KG1 (cell line): ENCODE measurements at regions not wholly inside any gene's neighbourhood (a gene's known extent, or its start where the extent isn't known, plus 50 kb on each side); places are given as distances from the start of the nearest gene placed in this dataset.

Experiments used
- DNase-seq: peaks from one replicate; lab custom pipeline; 2025; lab: John Stamatoyannopoulos, UW

DNA sequence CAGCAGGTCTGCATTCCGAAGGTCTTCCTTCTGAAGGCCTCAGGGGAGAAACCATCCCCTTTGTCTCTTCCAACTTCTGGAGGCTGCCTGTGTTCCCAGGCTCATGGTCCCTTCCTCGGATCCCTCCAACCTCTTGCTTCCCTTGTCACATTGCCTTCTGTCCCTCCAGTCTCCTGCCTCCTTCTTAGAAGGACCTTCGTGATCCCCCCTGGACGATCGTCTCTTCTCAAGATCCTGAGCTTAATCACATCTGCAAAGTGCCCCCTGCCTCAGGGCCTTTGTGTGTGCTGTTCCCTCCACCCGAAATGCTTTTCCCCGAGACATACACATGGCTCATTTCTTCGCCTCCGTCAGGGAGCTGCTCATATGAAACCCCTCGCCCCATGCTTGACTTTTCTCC is 505.8 kb downstream of the SHQ1 start:
- DNase-seq: no peak

DNA sequence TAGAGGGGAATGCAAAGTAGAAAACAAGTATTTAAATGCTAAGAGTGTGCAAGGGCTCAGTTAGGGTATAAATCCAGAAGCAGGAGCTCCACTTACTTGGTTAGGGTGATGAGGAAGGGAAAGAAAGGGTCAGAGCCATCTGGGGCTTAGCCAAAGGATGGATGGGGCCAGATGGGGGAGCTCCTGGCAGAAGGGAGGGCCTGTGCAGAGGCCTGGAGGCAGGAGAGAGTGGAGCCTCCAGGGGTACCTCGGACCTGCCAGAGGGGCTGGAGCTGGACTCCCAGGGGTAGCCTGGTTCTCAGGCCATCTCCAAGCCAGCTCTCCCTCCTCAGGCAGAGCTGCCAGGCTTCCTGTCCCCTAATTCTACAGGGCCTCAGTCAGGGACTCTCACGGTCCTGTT is 506.3 kb downstream of the SHQ1 start:
- no peak for DNase-seq

DNA sequence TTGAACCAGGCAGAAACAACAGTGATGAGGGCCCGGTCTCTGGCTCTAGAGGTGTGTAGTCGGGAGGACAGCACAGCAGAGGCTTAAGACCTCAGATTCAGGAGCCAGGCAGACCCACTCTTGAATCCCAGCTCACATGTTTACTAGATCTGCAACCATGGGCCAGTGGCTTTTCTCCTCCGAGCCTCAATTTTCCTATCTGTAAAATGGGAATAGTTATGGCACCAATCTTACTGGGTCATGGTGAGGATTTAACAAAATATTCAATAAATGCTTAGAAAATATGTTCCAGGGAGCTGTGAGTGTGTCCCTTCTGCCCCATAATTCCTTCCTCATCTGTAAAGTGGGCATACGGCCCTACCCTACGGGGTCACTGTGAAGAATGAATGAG is 506.9 kb downstream of the SHQ1 start:
- no peak for DNase-seq

DNA sequence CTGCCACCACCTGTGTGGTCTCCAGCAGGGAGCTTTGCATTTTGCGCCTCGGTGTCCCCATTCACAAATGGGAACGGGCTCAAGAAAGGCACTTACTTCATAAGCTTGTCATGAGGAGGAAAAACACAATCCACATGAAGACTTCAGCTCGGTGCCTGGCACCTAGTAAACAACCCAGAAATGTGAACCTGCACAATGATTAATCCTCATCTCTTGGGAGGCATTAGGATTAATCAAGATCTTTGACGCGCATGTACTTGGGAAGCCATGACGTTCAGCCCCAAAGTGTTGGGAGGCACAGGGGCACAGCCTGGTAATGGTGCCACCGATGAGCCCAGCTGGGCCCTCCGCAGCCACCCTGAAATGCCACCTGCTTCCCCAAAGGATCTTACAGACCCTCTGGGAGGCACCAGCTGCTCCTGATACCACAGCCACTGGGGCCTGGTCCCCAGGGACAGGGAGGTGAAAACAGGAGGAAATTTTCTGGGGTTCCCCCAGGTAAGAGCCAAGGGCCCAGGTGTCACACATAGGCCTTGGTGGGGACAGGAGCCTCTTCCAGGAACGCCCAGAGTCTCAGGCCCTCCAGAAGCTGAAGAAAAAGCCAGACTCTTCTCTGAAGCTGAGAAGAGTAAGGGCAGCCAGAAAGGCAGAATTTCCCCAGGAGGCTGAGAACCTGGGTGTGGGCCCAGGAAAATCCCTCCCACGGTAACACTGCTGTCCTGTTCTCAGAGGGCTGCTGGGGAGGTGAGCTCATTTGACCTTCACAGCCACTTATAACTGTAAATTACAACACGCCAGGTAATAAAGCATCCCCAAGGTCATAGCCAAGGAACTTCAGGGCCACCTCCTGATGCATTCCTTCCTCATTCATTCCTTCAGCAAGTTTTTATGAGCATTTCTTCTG is 507.5 kb downstream of the SHQ1 start:
- DNase-seq: no peak

DNA sequence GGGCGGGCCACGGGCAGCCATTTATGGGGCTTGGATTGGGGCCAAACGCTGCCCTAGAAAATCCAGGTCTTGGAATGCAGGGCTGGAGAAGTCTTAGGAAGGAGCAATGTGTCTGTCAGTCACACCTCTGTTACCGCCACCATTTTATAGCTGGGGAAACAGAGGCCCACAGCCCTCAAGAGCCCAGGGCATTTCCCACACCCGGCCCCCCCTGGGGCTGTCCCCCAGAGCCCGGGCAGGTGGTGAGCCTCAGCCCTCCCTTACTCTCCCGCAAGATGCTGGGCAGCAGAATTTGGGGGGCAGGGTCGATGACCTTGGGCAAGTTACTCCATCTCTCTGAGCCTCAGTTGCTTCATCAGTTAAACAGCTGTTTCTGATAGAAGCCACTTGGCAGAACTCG is 508.2 kb downstream of the SHQ1 start:
- DNase-seq: no peak

DNA sequence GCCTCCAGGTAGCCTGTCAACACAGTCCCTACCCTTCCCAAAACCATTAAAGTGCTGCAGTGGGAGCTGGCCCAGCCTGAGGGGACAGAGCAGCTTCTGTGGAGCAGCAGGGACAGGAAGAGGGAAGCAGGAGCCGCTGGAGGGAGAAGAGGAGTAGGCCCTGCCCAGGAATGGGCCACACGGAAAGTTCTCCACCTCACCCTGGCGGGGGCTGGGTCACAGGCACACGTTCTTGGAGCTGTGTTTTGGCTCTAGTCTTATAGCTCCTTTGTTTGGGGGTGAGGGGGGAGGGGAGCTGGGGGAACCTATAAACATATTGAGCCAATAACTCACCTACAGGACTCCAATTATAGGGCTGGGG is 508.6 kb downstream of the SHQ1 start:
- no peak for DNase-seq

DNA sequence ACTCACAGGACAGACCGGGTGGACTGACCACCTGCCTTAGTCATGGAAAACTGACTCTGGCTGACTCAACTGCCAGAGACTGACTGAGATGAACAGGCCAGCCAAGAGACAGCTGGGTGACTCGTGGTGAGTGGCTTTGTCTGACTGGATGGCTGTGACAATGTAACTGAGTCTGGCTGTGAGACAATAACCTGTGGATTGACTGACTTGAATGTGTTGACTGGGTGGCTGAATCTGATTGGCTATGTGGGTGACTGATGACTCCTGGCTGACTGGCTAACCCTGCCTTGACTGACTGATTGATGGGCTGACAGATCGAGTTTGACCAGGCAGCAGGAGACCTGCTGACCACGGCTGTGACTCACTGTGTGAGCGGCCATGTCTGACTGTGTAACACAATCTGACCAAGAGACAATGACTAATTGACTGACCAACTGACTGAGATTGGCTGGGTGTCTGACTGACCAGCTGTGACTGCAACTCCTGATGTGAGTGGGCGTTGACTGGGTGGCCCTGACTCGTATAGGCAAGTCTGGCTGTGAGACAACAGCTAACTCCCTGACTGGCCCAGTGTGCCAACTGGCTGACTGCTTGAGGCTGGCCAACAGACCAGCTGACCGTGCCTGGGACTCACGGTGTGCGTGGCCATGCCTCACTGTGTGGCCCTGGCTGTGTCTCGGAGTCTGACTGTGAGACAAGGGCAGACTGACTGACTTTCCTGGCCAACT is 509.1 kb downstream of the SHQ1 start:
- no peak for DNase-seq

GRCh38 chr3:72338082-72338941 is 509.9 kb downstream of the SHQ1 start:
- DNase-seq: no peak

DNA sequence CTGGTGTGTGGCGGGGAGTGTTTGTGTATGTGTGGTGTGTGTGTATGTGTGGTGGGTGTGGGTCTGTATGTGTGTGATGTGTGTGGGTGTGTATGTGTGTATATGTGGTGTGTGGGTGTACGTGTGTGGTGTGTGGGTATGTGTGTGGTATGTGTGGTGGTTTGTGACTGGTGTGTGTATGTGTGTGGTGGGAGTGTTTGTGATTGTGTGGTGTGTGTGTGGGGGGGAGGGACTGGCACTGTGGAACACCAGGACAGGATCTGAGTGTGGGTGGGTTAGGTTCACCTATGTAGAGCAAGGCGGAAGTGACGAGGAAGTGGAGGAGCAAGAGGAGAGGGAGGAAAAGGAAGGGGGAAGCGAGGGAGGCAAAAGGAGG is 510.8 kb downstream of the SHQ1 start:
- no peak for DNase-seq

GRCh38 chr3:72336821-72337479 is 511.3 kb downstream of the SHQ1 start:
- DNase-seq: no peak

GRCh38 chr3:72336114-72336651 is 512.1 kb downstream of the SHQ1 start:
- no peak for DNase-seq

- DNase-seq: no peak
Observed at GRCh38 chr3:72335458-72336095, 512.7 kb downstream of the SHQ1 start.

- DNase-seq: no peak
Observed at GRCh38 chr3:72334681-72335457, 513.4 kb downstream of the SHQ1 start.

- no peak for DNase-seq
Observed at GRCh38 chr3:72332689-72333088, 515.6 kb downstream of the SHQ1 start.

GRCh38 chr3:72332036-72332435 is 516.2 kb downstream of the SHQ1 start:
- no peak for DNase-seq

DNA sequence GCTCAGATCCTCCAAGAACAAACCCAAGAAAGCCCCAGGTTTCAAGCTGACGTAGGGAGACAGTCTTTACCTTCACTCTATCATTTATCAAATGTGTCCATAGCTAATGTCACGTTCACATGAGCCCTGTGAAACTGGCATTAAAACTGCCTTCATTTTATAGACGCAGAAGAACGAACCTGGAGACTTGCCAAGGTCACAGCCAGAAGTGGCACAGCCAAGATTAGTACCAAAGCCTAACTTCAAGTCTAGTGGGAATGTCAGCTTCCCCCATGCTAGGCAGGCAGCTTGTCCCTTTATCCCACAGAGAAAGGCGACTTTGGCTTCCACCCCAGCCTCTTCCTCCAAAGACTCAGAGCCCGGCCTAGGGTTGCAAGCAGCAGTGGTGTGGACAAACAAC is 517.2 kb downstream of the SHQ1 start:
- DNase-seq: no peak

DNA sequence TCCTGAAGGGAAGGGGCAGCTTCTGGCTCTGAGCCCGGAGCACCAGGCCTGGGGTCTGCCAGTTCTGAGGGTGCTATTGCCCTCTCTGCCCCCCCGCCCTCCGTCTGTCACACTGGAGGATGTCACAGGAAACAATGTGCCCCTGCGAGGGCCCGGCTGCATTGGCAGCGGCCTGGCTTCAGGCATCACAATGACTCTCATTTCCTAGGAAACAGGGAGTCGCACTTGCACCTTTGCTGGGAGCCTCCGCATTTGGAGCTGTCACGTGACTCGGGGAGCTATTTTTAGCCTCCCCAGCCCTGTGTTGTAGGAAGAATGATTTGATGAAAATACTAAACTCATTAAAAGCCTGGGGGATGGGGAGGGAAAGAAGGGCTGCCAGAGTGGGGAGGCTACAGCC is 518.9 kb downstream of the SHQ1 start:
- no peak for DNase-seq

DNA sequence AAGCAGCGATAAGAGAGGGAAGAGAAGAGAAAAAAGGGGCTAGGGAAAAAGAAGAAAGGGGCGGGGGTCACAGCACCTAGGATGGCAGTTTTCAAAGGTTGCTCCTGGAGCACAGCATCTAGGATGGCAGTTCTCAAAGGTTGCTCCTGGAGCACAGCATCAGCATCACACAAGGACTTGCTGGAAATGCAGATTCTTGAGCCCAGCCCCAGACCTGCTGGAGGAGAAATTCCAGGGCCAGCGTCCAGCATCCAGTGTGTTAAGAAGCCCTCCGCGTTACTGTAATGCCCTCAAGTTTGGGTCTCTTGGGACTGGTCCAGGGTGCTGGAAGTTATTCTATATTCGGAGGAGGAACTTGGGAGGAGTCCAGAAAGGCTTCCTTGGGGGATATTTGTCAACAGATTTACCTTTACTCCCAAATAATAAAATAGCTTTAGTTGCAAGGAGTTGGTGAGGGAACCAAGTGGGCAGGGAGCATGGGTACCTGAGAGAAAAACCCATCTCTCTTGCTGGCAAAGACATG is 519.4 kb downstream of the SHQ1 start:
- DNase-seq: no peak

DNA sequence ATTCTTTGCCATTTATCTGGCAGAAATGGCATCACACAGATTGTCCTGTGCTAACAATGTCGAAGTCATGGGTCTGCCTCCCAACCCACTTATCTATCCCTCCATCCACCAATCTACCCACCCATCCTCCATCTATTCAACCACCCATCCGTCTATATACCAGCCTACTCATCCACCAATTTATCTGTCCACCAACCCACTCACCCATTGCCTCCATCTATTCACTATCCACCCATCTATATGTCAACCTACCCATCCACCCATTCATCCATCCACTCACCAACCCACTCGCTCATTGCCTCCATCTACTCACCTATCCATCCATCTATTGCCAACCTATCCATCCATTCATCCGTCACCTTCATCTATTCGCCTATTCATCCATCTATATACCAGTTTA is 521.2 kb downstream of the SHQ1 start:
- DNase-seq: no peak

GRCh38 chr3:72324253-72324811 is 523.9 kb downstream of the SHQ1 start:
- no peak for DNase-seq
